B cell (primary cell): ENCODE measurements at regions not wholly inside any gene's neighbourhood (a gene's known extent, or its start where the extent isn't known, plus 50 kb on each side); places are given as distances from the start of the nearest gene placed in this dataset.

Source experiments
- ATAC-seq: fragments of 200-7000 bp; cut with Tn5 transposase; one replicate; pipeline ENCODE4 v1.10.0; 2021; ENCODE audit warnings: low read depth, mild to moderate bottlenecking, moderate number of reproducible peaks, moderate library complexity
- CTCF ChIA-PET: fragments of 350-600 bp; sonication (Branson Sonifier 250); formaldehyde crosslinking; loops from one replicate; lab custom pipeline; 2021; ENCODE audit warnings: antibody characterized with exemption, inconsistent platforms; lab: Charles Lee
- POLR2A ChIA-PET: fragments of 350-600 bp; sonication (Branson Sonifier 250); formaldehyde crosslinking; loops from one replicate; lab custom pipeline; 2021; ENCODE audit warnings: antibody characterized with exemption; lab: Charles Lee
- DNase-seq: peaks from one replicate; pipeline ENCODE4 v3.0.0; 2013
- H2AFZ ChIP-seq: 2 replicates; pipeline ENCODE4 v1.6.1; 2012; ENCODE audit warnings: mild to moderate bottlenecking, low read depth, low read length; ENCODE audit not compliant: insufficient read depth, poor library complexity, severe bottlenecking
- H3K27ac ChIP-seq, 2 donors: 1 replicate in 1 of 2; 2 replicates in 1 of 2; pipeline ENCODE4 v1.5.1; 2012 to 2013; ENCODE audit warnings: low read length in 2 of 2, mild to moderate bottlenecking in 2 of 2, moderate library complexity in 1 of 2
- H3K27me3 ChIP-seq, 4 experiments: fragments of 200-600 bp in 1 of 4; sonication (generic) in 1 of 4; replicated peaks in 1 of 4; 1 replicate in 2 of 4; 2 replicates in 2 of 4; pipeline versions ENCODE4 v1.6.1 to v1.7.0; 2013 to 2016; ENCODE audit warnings: low read length in 3 of 4, mild to moderate bottlenecking in 2 of 4, mixed read lengths in 1 of 4, moderate library complexity in 1 of 4; ENCODE audit not compliant: insufficient read depth in 4 of 4, control insufficient read depth in 3 of 4; ENCODE audit errors: control extremely low read depth in 1 of 4
- H3K36me3 ChIP-seq, 2 experiments: replicated peaks in 1 of 2; 1 replicate in 1 of 2; 2 replicates in 1 of 2; pipeline versions ENCODE4 v1.6.1 to v1.7.1; 2013; ENCODE audit warnings: low read length in 1 of 2; ENCODE audit not compliant: insufficient read depth in 2 of 2, control insufficient read depth in 1 of 2; ENCODE audit errors: control extremely low read depth in 1 of 2, extremely low read depth in 1 of 2
- H3K4me1 ChIP-seq, 2 donors: fragments of 200-600 bp in 1 of 2; sonication (generic) in 1 of 2; 1 replicate in 1 of 2; 2 replicates in 1 of 2; pipeline versions ENCODE4 v1.5.1 to v1.6.1; 2013 to 2017; ENCODE audit warnings: low read length in 2 of 2; ENCODE audit not compliant: control insufficient read depth in 2 of 2, insufficient read depth in 2 of 2
- H3K4me2 ChIP-seq: replicated peaks from 2 replicates; pipeline ENCODE3; 2012; ENCODE audit warnings: mild to moderate bottlenecking, low read depth, low read length; ENCODE audit not compliant: poor library complexity, severe bottlenecking
- H3K4me3 ChIP-seq, 5 experiments: fragments of 200-600 bp in 1 of 5; sonication (generic) in 1 of 5; 1 replicate in 3 of 5; 2 replicates in 2 of 5; pipeline versions ENCODE4 v1.5.1 to v1.7.0; 2011 to 2016; ENCODE audit warnings: low read length in 4 of 5, mild to moderate bottlenecking in 4 of 5, low read depth in 2 of 5, control low read depth in 1 of 5, moderate library complexity in 1 of 5; ENCODE audit not compliant: insufficient read depth in 1 of 5; ENCODE audit errors: control extremely low read depth in 1 of 5, extremely low read depth in 1 of 5
- H3K79me2 ChIP-seq: fragments of 200-600 bp; sonication (generic); one replicate; pipeline ENCODE4 v1.6.0; 2016; ENCODE audit warnings: low read length; ENCODE audit not compliant: control insufficient read depth, insufficient read depth
- H3K9ac ChIP-seq: fragments of 200-600 bp; sonication (generic); 2 replicates; pipeline ENCODE4 v1.6.1; 2017; ENCODE audit warnings: mild to moderate bottlenecking, low read length, moderate library complexity
- H3K9me3 ChIP-seq, 3 donors: one replicate each; pipeline versions ENCODE4 v1.6.1 to v1.7.1; 2013; ENCODE audit warnings: low read length in 2 of 3; ENCODE audit not compliant: control insufficient read depth in 2 of 3, insufficient read depth in 1 of 3; ENCODE audit errors: control extremely low read depth in 1 of 3
- H4K20me1 ChIP-seq: 2 replicates; pipeline ENCODE4 v1.6.0; 2012; ENCODE audit warnings: mild to moderate bottlenecking, low read length; ENCODE audit not compliant: insufficient read depth, control insufficient read depth, poor library complexity, severe bottlenecking
- H3K27ac Mint-ChIP-seq: one replicate; pipeline ENCODE4 v1.8.0; 2021; ENCODE audit warnings: mixed read lengths
- H3K27me3 Mint-ChIP-seq: one replicate; pipeline ENCODE4 v1.8.0; 2021; ENCODE audit warnings: mixed read lengths
- H3K4me1 Mint-ChIP-seq: one replicate; pipeline ENCODE4 v1.8.0; 2021; ENCODE audit warnings: mixed read lengths
- H3K4me3 Mint-ChIP-seq: one replicate; pipeline ENCODE4 v1.8.0; 2021; ENCODE audit warnings: mixed read lengths
- H3K9me3 Mint-ChIP-seq: one replicate; pipeline ENCODE4 v1.8.0; 2022; ENCODE audit warnings: mixed read lengths; ENCODE audit not compliant: insufficient read depth
- CTCF ChIP-seq: fragments of 200-600 bp; IDR thresholded peaks from one replicate; pipeline ENCODE4 v1.8.0; 2022; ENCODE audit warnings: antibody characterized with exemption, mild to moderate bottlenecking
- EZH2 ChIP-seq: IDR thresholded peaks from 2 replicates; pipeline ENCODE4 v1.6.1; 2012; ENCODE audit warnings: borderline replicate concordance, low read depth, mild to moderate bottlenecking, moderate library complexity, low read length; ENCODE audit not compliant: insufficient read depth, poor library complexity, severe bottlenecking
- WGBS: methylation state at CpG from one replicate; pipeline ENCODE4 v1.1.5; 2013; ENCODE audit warnings: missing lambda C conversion rate; ENCODE audit not compliant: insufficient coverage; 5-methylcytosine and 5-hydroxymethylcytosine counted together
- intact Hi-C: fragments of 100-400 bp; cut with micrococcal nuclease; formaldehyde crosslinking; loops from one replicate; pipeline ENCODE4 v1.10.0; 2022

GRCh38 chr3:106255870-106256248, 387.0 kb upstream of the CBLB start:
- Histone ChIP-seq H3K9me3 (peaks cover 6 to 17% (median 11%) of the 10 kb centered on the region in 3 donors), H2AFZ (peak overlapping the region; percentile 73), H3K4me2 (peak overlapping the region; percentile 75), H3K4me1 (peaks cover 25 to 31% of the 10 kb centered on the region in 2 donors), H4K20me1 (no peaks in the 10 kb centered on the region), H3K27ac (peak overlapping the region; percentile 84 to 85), H3K79me2 (no peaks in the 10 kb centered on the region), H3K9ac (peak overlapping the region; percentile 76), H3K36me3 (no peaks in the 10 kb centered on the region), H3K4me3 (peak overlapping the region in 4 of 5 experiments; percentile 59 to 71 (median 64)), H3K27me3 (no peaks in the 10 kb centered on the region)
- H3K4me1 Mint-ChIP-seq, result peaks cover 38% of the 10 kb centered on the region
- intact Hi-C loops, result loop anchor here (2.0 to 10.0 kb wide), 6 partner anchors 51 to 1731 kb away; partner anchors contain the start of genes ALCAM and CBLB
- TF ChIP-seq EZH2, result no peak
- H3K27me3 Mint-ChIP-seq, result no peaks in the 10 kb centered on the region
- WGBS, result 9% methylated on average over 6 of the region's 6 CpGs
- H3K4me3 Mint-ChIP-seq, result peak overlapping the region; percentile 74
- peak; percentile 83 for DNase-seq
- ChIA-PET CTCF (no interaction called here), POLR2A (no interaction called here)
- H3K9me3 Mint-ChIP-seq, result peaks cover 3% of the 10 kb centered on the region
- H3K27ac Mint-ChIP-seq, result peak overlapping the region; percentile 90
- peak; percentile 97 for ATAC-seq

- Histone ChIP-seq H3K79me2 (no peaks in the 10 kb centered on the region), H4K20me1 (no peaks in the 10 kb centered on the region), H2AFZ (peak overlapping the region; percentile 73), H3K27me3 (no peaks in the 10 kb centered on the region), H3K27ac (peak overlapping the region; percentile 84 to 85), H3K36me3 (no peaks in the 10 kb centered on the region), H3K9ac (peak overlapping the region; percentile 76), H3K4me1 (peaks cover 25 to 31% of the 10 kb centered on the region in 2 donors), H3K9me3 (peaks cover 6 to 11% (median 6%) of the 10 kb centered on the region in 3 donors), H3K4me3 (peak overlapping the region; percentile 30 to 71 (median 63)), H3K4me2 (peak overlapping the region; percentile 75)
- Mint-ChIP-seq H3K4me3 (peak overlapping the region; percentile 74), H3K9me3 (peaks cover 3% of the 10 kb centered on the region), H3K27me3 (no peaks in the 10 kb centered on the region), H3K27ac (peak overlapping the region; percentile 90), H3K4me1 (peaks cover 38% of the 10 kb centered on the region)
- intact Hi-C loops, result loop anchor here (2.0 to 10.0 kb wide), 6 partner anchors 52 to 1732 kb away; partner anchors contain the start of genes ALCAM and CBLB
- ATAC-seq (peak; percentile 19), DNase-seq (peak; percentile 49)
- POLR2A ChIA-PET, result interaction anchor here (0.7 kb wide), 1 partner anchor 46 kb away, joined by 3 read pairs; no protein-coding TSS in a partner anchor
- TF ChIP-seq CTCF (no peak), EZH2 (no peak)
- WGBS, result 47% methylated on average over 6 of the region's 11 CpGs
- CTCF ChIA-PET, result interaction anchor here (1.0 to 1.3 kb wide), 2 partner anchors 9 to 14 kb away, joined by 3 to 6 read pairs; no protein-coding TSS in a partner anchor
These were observed 387.6 kb upstream of the CBLB start for GRCh38 chr3:106256249-106256957.
